HUES6 (cell line): ENCODE measurements at regions not wholly inside any gene's neighbourhood (a gene's known extent, or its start where the extent isn't known, plus 50 kb on each side); places are given as distances from the start of the nearest gene placed in this dataset.

Experiments used
- H3K27ac ChIP-seq: 2 replicates; pipeline ENCODE4 v1.7.0; 2013; ENCODE audit warnings: low read depth, mild to moderate bottlenecking, low read length, inconsistent platforms
- H3K27me3 ChIP-seq: 2 replicates; pipeline ENCODE4 v1.6.1; 2013; ENCODE audit warnings: low read length; ENCODE audit not compliant: control insufficient read depth, insufficient read depth
- H3K36me3 ChIP-seq: 2 replicates; pipeline ENCODE4 v1.6.1; 2013; ENCODE audit warnings: low read length; ENCODE audit not compliant: control insufficient read depth, insufficient read depth
- H3K4me1 ChIP-seq: 2 replicates; pipeline ENCODE4 v1.6.1; 2013; ENCODE audit warnings: low read length; ENCODE audit not compliant: control insufficient read depth, insufficient read depth
- H3K4me3 ChIP-seq: 2 replicates; pipeline ENCODE4 v1.5.1; 2013; ENCODE audit warnings: low read depth, low read length
- H3K9ac ChIP-seq: one replicate; pipeline ENCODE4 v1.6.1; 2013; ENCODE audit warnings: mild to moderate bottlenecking, low read length
- H3K9me3 ChIP-seq: 2 replicates; pipeline ENCODE4 v1.6.1; 2013; ENCODE audit warnings: low read depth, low read length; ENCODE audit not compliant: control insufficient read depth, insufficient read depth

- H3K4me3 ChIP-seq: no peak overlapping the region
- H3K4me1 ChIP-seq: no peaks in the 10 kb centered on the region
- H3K27ac ChIP-seq: no peak overlapping the region
- no peaks in the 10 kb centered on the region for H3K9me3 ChIP-seq
- no peaks in the 10 kb centered on the region for H3K27me3 ChIP-seq
- no peaks in the 10 kb centered on the region for H3K36me3 ChIP-seq
- no peak overlapping the region for H3K9ac ChIP-seq
These were observed 160.8 kb upstream of the APP start for GRCh38 chr21:26331205-26331980.

GRCh38 chr21:26320596-26320995 lies 150.0 kb upstream of the APP start:
- no peak overlapping the region for H3K27ac ChIP-seq
- no peaks in the 10 kb centered on the region for H3K9me3 ChIP-seq
- H3K36me3 ChIP-seq: no peaks in the 10 kb centered on the region
- no peaks in the 10 kb centered on the region for H3K4me1 ChIP-seq
- H3K9ac ChIP-seq: no peak overlapping the region
- H3K4me3 ChIP-seq: no peak overlapping the region
- H3K27me3 ChIP-seq: no peaks in the 10 kb centered on the region

- peaks cover 7% of the 10 kb centered on the region; the same call in 1 of the 2 replicates for H3K9me3 ChIP-seq
- H3K4me1 ChIP-seq: no peaks in the 10 kb centered on the region
- H3K36me3 ChIP-seq: no peaks in the 10 kb centered on the region
- no peak overlapping the region for H3K9ac ChIP-seq
- no peak overlapping the region for H3K4me3 ChIP-seq
- no peaks in the 10 kb centered on the region for H3K27me3 ChIP-seq
- no peak overlapping the region for H3K27ac ChIP-seq
These were observed 137.1 kb upstream of the APP start for GRCh38 chr21:26307640-26308039.

- Histone ChIP-seq H3K9me3 (peaks cover 10% of the 10 kb centered on the region; the same call in 1 of the 2 replicates), H3K36me3 (no peaks in the 10 kb centered on the region), H3K27me3 (no peaks in the 10 kb centered on the region), H3K4me1 (no peaks in the 10 kb centered on the region), H3K9ac (no peak overlapping the region), H3K27ac (no peak overlapping the region), H3K4me3 (no peak overlapping the region)
These were observed 127.3 kb upstream of the APP start for GRCh38 chr21:26297851-26298250.

- no peak overlapping the region for H3K27ac ChIP-seq
- no peak overlapping the region for H3K4me3 ChIP-seq
- no peaks in the 10 kb centered on the region for H3K27me3 ChIP-seq
- H3K9ac ChIP-seq: no peak overlapping the region
- no peaks in the 10 kb centered on the region for H3K36me3 ChIP-seq
- peaks cover 7% of the 10 kb centered on the region; the same call in 1 of the 2 replicates for H3K9me3 ChIP-seq
- no peaks in the 10 kb centered on the region for H3K4me1 ChIP-seq
These were observed 122.8 kb upstream of the APP start for GRCh38 chr21:26293141-26293946.

- no peaks in the 10 kb centered on the region for H3K9me3 ChIP-seq
- no peak overlapping the region for H3K4me3 ChIP-seq
These were observed 117.5 kb upstream of the APP start for GRCh38 chr21:26288026-26288425.

GRCh38 chr21:26284531-26284930 lies 114.0 kb upstream of the APP start:
- Histone ChIP-seq H3K4me3 (no peak overlapping the region), H3K27ac (no peak overlapping the region), H3K9me3 (no peaks in the 10 kb centered on the region), H3K4me1 (peaks cover 24% of the 10 kb centered on the region), H3K36me3 (no peaks in the 10 kb centered on the region), H3K9ac (no peak overlapping the region), H3K27me3 (no peaks in the 10 kb centered on the region)

More at GRCh38 chr21:26288026-26288425, 117.5 kb upstream of the APP start:
- no peak overlapping the region for H3K27ac ChIP-seq
- no peak overlapping the region for H3K9ac ChIP-seq
- no peaks in the 10 kb centered on the region for H3K36me3 ChIP-seq
- no peaks in the 10 kb centered on the region for H3K4me1 ChIP-seq
- no peaks in the 10 kb centered on the region for H3K27me3 ChIP-seq

- no peaks in the 10 kb centered on the region for H3K36me3 ChIP-seq
- peaks cover 24% of the 10 kb centered on the region for H3K4me1 ChIP-seq
- H3K27ac ChIP-seq: no peak overlapping the region
- H3K9me3 ChIP-seq: no peaks in the 10 kb centered on the region
- no peak overlapping the region for H3K4me3 ChIP-seq
- no peaks in the 10 kb centered on the region for H3K27me3 ChIP-seq
- H3K9ac ChIP-seq: no peak overlapping the region
These were observed 111.5 kb upstream of the APP start for GRCh38 chr21:26282058-26282457.

GRCh38 chr21:26281506-26281905 lies 110.9 kb upstream of the APP start:
- no peaks in the 10 kb centered on the region for H3K9me3 ChIP-seq
- H3K9ac ChIP-seq: no peak overlapping the region
- no peak overlapping the region for H3K4me3 ChIP-seq
- H3K27me3 ChIP-seq: no peaks in the 10 kb centered on the region
- H3K36me3 ChIP-seq: no peaks in the 10 kb centered on the region
- H3K4me1 ChIP-seq: peaks cover 24% of the 10 kb centered on the region
- H3K27ac ChIP-seq: no peak overlapping the region

- H3K9me3 ChIP-seq: no peaks in the 10 kb centered on the region
- no peak overlapping the region for H3K9ac ChIP-seq
- H3K36me3 ChIP-seq: no peaks in the 10 kb centered on the region
- no peak overlapping the region for H3K27ac ChIP-seq
- H3K4me3 ChIP-seq: no peak overlapping the region
- H3K4me1 ChIP-seq: peaks cover 24% of the 10 kb centered on the region
- no peaks in the 10 kb centered on the region for H3K27me3 ChIP-seq
These were observed 110.2 kb upstream of the APP start for GRCh38 chr21:26280775-26281174.

GRCh38 chr21:26280148-26280547 lies 109.6 kb upstream of the APP start:
- Histone ChIP-seq H3K27me3 (no peaks in the 10 kb centered on the region), H3K36me3 (no peaks in the 10 kb centered on the region), H3K4me1 (peaks cover 24% of the 10 kb centered on the region), H3K27ac (no peak overlapping the region), H3K9me3 (no peaks in the 10 kb centered on the region; the same call in 1 of the 2 replicates), H3K4me3 (no peak overlapping the region), H3K9ac (no peak overlapping the region)
